GM13977 (cell line): ENCODE measurements at regions not wholly inside any gene's neighbourhood (a gene's known extent, or its start where the extent isn't known, plus 50 kb on each side); places are given as distances from the start of the nearest gene placed in this dataset.

Experiments used
- DNase-seq: peaks from one replicate; pipeline ENCODE4 v3.0.0; 2012; ENCODE audit warnings: low spot score
- in situ Hi-C: fragments of 300-500 bp; cut with MboI; formaldehyde crosslinking; loops from one replicate; pipeline ENCODE4 v1.12.0; 2022; ENCODE audit warnings: low sequenced_read_pairs, low pct_unique_long_range_greater_than_20kb, mixed read lengths, inconsistent platforms; ENCODE audit not compliant: unreplicated experiment
- TF ChIP-seq, protein P1 (sequence below): IDR thresholded peaks from 2 replicates; pipeline ENCODE4 v1.5.1; 2012; ENCODE audit warnings: mild to moderate bottlenecking, control low read depth; ENCODE audit not compliant: insufficient read depth; ENCODE audit errors: extremely low read depth, missing control alignments

DNA sequence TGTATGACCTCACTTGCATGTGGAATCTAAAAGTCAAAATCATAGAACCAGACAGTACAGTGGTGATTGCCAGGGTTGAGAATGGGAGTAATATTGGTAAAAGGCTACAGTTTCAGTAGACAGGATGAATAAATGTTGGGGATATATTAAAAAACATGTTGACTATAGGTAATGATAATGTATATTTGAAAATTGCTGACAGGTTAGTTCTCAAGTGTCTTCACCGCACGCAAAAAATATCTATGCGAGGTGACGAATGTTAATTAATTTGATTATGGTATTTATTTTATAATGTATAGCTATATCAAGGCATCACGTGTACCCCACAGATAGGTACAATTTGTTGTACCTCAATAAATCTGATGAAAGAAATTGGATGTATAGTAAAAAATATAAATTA lies 909.6 kb upstream of the NDST4 start:
- TF ChIP-seq, protein P1, sequence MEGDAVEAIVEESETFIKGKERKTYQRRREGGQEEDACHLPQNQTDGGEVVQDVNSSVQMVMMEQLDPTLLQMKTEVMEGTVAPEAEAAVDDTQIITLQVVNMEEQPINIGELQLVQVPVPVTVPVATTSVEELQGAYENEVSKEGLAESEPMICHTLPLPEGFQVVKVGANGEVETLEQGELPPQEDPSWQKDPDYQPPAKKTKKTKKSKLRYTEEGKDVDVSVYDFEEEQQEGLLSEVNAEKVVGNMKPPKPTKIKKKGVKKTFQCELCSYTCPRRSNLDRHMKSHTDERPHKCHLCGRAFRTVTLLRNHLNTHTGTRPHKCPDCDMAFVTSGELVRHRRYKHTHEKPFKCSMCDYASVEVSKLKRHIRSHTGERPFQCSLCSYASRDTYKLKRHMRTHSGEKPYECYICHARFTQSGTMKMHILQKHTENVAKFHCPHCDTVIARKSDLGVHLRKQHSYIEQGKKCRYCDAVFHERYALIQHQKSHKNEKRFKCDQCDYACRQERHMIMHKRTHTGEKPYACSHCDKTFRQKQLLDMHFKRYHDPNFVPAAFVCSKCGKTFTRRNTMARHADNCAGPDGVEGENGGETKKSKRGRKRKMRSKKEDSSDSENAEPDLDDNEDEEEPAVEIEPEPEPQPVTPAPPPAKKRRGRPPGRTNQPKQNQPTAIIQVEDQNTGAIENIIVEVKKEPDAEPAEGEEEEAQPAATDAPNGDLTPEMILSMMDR, result no peak
- no peak for DNase-seq
- in situ Hi-C loops, result no loop called here

DNA sequence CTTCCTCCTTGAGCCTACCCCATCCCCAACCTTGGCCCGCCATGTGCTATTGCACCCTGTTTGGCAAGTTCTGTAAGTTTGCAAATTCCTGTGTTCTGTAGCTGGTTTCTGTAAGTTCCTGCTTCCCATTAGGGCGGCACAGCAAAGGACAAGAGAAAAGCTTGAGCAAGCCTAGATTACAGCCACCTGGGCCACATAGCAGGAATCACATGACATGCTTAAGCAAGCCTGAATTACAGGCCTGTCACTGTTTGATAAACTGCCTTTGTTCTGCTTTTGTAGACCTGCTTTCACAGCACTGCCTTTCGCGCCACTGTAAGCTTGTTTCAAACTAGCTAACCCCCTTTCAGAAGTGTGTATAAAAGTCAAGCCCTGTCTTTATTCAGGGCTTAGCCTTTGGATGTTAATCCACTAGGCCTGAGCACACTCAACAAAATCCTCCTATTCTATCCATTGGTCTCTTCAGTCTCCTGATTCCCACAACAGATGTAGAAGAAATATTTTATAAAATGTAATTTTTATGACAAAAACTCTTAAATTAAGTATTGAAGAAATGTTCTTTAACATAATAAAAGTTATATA lies 906.8 kb upstream of the NDST4 start:
- no peak for DNase-seq
- in situ Hi-C loops, result no loop called here
- TF ChIP-seq, protein P1, result no peak

DNA sequence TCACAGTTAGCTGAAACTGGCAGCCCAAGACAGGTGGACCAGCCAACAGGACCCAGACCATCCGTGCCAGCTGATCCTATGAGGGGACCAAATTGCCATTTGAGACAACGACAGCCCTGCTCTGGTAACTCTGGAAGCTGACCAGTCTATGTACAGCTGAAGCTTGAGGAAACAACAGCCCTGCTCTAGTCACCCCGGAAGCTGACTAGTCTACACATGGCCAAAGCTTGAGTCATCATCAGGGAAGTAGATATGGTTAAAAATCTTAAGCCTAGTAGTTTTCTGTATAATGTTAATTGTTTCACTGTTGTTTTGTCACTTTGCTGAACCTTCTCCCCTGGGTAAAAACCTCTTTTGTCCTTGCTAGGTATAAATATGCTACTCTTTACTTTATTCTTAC lies 905.4 kb upstream of the NDST4 start:
- in situ Hi-C loops, result no loop called here
- TF ChIP-seq, protein P1, result no peak
- DNase-seq, result no peak

DNA sequence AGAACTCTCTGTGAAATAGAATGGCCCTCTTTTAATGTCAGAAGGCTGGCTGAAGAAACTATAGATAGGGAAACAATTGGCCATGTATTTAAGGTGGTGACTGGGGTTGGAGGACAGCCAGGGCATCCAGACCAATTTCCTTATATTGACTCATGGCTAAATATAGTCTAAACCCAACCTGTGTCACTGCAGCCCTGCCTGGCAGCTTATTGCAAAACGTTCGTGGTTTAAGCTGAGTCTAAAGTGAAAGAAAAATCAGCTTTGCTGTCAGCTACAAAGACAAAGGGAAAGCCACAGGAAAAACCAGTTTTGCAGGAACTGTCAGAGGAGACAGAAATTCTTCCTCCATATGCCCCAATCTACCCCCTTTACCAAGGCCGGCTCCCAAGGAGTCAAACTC lies 902.8 kb upstream of the NDST4 start:
- in situ Hi-C loops, result no loop called here
- TF ChIP-seq, protein P1, result no peak

DNA sequence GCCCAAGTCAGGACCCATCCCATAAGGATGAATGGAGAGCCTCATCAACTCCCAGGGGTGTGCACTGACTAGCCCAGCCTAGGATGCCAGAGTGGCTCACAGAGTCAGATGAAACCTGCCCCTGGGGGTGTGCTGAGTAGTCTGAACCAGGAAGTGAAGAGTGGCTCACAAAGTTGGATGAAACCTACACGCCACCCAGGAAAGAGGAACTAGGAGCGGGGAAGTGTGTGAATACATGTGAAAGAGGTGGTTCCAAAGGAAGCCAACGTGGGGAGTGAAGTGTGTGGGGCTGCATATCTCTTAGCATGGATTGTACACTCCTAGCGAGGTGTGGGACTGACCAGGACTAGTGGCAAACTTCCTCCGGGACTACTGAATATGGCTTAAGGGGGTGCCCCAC lies 902.1 kb upstream of the NDST4 start:
- TF ChIP-seq, protein P1, result no peak
- in situ Hi-C loops, result no loop called here

More for the DNA sequence above, 902.8 kb upstream of the NDST4 start:
- no peak for DNase-seq

DNA sequence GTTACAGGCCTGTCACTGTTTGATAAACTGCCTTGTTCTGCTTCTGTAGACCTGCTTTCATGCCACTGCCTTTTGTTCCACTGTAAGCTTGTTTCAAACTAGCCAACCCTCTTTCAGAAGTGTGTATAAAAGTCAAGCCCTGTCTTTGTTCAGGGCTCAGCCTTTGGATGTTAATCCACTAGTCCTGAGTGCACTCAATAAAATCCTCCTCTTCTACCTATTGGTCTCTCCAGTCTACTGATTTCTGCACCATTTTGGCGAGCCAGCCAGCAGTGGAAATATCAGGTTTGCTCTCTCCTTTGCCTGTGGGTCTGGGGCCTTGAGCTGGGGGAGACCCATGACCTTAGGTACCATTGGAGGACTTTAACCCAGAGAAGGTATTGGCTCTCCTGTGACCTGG lies 901.6 kb upstream of the NDST4 start:
- no peak for DNase-seq
- in situ Hi-C loops, result no loop called here
- TF ChIP-seq, protein P1, result no peak

More for the DNA sequence above, 902.1 kb upstream of the NDST4 start:
- DNase-seq, result no peak
